ENCODE measurements at regions not wholly inside any gene's neighbourhood (a gene's known extent, or its start where the extent isn't known, plus 50 kb on each side); places are given as distances from the start of the nearest gene placed in this dataset.

DNA sequence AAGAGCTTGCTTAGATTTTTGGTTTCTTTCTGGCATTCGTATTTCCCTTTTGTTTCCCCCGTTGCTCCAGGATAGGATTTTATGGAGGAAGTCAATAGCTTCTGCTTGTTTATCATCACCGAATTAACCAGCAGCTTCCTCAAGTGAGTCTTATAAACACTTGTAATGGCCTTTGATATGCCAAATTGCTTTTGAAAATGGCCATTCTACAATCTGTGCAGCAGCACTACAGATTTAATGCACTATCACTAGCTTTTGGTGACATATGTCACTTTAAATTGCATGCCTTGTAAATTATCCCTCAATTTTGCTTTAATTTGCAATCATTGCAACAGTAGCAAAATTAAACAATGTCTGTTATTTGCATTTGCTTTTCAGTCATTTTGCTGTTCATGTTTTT is 774.7 kb downstream of the METTL4 start:
- no peaks in the 10 kb centered on the region for H3K4me1 Mint-ChIP-seq
- ChIA-PET POLR2A (no interaction called here), CTCF (interaction anchor here (0.8 kb wide), 1 partner anchor 308 kb away, joined by 4 read pairs; no protein-coding TSS in a partner anchor)

DNA sequence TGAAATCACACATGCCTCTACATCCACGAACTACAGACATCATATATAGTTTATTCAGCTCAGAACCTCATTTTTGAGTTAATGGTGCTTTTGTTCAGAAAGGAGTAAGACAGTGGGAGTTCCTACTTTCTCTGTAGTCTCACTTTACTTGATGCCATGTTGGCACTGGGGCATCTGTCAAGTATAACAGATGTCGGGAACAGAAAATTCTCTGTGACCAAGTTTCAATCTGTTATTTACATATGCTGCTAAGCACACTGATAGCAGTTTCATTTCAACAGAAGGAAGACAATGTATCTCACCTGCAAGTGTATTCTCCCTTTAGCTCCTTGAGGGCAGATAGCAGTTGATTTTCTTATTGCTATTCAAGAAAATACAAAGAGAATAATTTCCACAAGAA is 774.1 kb downstream of the METTL4 start:
- POLR2A ChIA-PET: no interaction called here
- no peak overlapping the region for H3K4me3 Mint-ChIP-seq
- CTCF ChIA-PET: no interaction called here
- H3K36me3 Mint-ChIP-seq: peaks cover 3% of the 10 kb centered on the region
- TF ChIP-seq, protein P1, sequence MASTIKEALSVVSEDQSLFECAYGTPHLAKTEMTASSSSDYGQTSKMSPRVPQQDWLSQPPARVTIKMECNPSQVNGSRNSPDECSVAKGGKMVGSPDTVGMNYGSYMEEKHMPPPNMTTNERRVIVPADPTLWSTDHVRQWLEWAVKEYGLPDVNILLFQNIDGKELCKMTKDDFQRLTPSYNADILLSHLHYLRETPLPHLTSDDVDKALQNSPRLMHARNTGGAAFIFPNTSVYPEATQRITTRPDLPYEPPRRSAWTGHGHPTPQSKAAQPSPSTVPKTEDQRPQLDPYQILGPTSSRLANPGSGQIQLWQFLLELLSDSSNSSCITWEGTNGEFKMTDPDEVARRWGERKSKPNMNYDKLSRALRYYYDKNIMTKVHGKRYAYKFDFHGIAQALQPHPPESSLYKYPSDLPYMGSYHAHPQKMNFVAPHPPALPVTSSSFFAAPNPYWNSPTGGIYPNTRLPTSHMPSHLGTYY (CRISPR knock-in tag; IDR thresholded peaks at IDR 0.05): no peak
- TF ChIP-seq HMGA2 (CRISPR knock-in tag; IDR thresholded peaks at IDR 0.05) (no peak), ZNF317 (CRISPR knock-in tag; IDR thresholded peaks at IDR 0.05; ENCODE audit: borderline replicate concordance, low read depth) (no peak), PRRX2 (CRISPR knock-in tag; IDR thresholded peaks at IDR 0.05) (no peak), NFE2L1 (CRISPR knock-in tag; IDR thresholded peaks at IDR 0.05) (no peak), MXD4 (CRISPR knock-in tag; IDR thresholded peaks at IDR 0.05; ENCODE audit: borderline replicate concordance) (no peak), TCF7 (CRISPR knock-in tag; IDR thresholded peaks at IDR 0.05; ENCODE audit: low read depth) (no peak), TP53 (CRISPR knock-in tag; IDR thresholded peaks at IDR 0.05) (no peak), ZNF671 (CRISPR knock-in tag; IDR thresholded peaks at IDR 0.05) (no peak), TEAD4 (CRISPR knock-in tag; IDR thresholded peaks at IDR 0.05) (no peak), ELF4 (CRISPR knock-in tag; IDR thresholded peaks at IDR 0.05; ENCODE audit: low read depth) (no peak), ZBTB21 (CRISPR knock-in tag; IDR thresholded peaks at IDR 0.05; ENCODE audit: borderline replicate concordance) (no peak)
- TF ChIP-seq, protein P2, sequence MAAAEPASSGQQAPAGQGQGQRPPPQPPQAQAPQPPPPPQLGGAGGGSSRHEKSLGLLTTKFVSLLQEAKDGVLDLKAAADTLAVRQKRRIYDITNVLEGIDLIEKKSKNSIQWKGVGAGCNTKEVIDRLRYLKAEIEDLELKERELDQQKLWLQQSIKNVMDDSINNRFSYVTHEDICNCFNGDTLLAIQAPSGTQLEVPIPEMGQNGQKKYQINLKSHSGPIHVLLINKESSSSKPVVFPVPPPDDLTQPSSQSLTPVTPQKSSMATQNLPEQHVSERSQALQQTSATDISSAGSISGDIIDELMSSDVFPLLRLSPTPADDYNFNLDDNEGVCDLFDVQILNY (CRISPR knock-in tag; IDR thresholded peaks at IDR 0.05): no peak
- TF ChIP-seq, protein P3, sequence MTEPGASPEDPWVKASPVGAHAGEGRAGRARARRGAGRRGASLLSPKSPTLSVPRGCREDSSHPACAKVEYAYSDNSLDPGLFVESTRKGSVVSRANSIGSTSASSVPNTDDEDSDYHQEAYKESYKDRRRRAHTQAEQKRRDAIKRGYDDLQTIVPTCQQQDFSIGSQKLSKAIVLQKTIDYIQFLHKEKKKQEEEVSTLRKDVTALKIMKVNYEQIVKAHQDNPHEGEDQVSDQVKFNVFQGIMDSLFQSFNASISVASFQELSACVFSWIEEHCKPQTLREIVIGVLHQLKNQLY (CRISPR knock-in tag; IDR thresholded peaks at IDR 0.05): no peak
- TF ChIP-seq, protein P4, sequence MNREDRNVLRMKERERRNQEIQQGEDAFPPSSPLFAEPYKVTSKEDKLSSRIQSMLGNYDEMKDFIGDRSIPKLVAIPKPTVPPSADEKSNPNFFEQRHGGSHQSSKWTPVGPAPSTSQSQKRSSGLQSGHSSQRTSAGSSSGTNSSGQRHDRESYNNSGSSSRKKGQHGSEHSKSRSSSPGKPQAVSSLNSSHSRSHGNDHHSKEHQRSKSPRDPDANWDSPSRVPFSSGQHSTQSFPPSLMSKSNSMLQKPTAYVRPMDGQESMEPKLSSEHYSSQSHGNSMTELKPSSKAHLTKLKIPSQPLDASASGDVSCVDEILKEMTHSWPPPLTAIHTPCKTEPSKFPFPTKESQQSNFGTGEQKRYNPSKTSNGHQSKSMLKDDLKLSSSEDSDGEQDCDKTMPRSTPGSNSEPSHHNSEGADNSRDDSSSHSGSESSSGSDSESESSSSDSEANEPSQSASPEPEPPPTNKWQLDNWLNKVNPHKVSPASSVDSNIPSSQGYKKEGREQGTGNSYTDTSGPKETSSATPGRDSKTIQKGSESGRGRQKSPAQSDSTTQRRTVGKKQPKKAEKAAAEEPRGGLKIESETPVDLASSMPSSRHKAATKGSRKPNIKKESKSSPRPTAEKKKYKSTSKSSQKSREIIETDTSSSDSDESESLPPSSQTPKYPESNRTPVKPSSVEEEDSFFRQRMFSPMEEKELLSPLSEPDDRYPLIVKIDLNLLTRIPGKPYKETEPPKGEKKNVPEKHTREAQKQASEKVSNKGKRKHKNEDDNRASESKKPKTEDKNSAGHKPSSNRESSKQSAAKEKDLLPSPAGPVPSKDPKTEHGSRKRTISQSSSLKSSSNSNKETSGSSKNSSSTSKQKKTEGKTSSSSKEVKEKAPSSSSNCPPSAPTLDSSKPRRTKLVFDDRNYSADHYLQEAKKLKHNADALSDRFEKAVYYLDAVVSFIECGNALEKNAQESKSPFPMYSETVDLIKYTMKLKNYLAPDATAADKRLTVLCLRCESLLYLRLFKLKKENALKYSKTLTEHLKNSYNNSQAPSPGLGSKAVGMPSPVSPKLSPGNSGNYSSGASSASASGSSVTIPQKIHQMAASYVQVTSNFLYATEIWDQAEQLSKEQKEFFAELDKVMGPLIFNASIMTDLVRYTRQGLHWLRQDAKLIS (CRISPR knock-in tag; IDR thresholded peaks at IDR 0.05; ENCODE audit: borderline replicate concordance): no peak
- TF ChIP-seq, protein P5, sequence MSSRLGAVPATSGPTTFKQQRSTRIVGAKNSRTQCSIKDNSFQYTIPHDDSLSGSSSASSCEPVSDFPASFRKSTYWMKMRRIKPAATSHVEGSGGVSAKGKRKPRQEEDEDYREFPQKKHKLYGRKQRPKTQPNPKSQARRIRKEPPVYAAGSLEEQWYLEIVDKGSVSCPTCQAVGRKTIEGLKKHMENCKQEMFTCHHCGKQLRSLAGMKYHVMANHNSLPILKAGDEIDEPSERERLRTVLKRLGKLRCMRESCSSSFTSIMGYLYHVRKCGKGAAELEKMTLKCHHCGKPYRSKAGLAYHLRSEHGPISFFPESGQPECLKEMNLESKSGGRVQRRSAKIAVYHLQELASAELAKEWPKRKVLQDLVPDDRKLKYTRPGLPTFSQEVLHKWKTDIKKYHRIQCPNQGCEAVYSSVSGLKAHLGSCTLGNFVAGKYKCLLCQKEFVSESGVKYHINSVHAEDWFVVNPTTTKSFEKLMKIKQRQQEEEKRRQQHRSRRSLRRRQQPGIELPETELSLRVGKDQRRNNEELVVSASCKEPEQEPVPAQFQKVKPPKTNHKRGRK (CRISPR knock-in tag; IDR thresholded peaks at IDR 0.05; ENCODE audit: borderline replicate concordance): no peak
- no peak overlapping the region for H3K27ac Mint-ChIP-seq
- H3K4me1 Mint-ChIP-seq: no peaks in the 10 kb centered on the region
- H3K9me3 Mint-ChIP-seq: peaks cover 19% of the 10 kb centered on the region
- no peaks in the 10 kb centered on the region for H3K27me3 Mint-ChIP-seq (ENCODE audit: low read depth)
- DNase-seq (ENCODE audit: low spot score) (no peak), ATAC-seq (no peak)

More for the DNA sequence above, 774.7 kb downstream of the METTL4 start:
- ATAC-seq (no peak), DNase-seq (ENCODE audit: low spot score) (no peak)
- H3K9me3 Mint-ChIP-seq: peaks cover 19% of the 10 kb centered on the region
- H3K27me3 Mint-ChIP-seq (ENCODE audit: low read depth): no peaks in the 10 kb centered on the region
- H3K27ac Mint-ChIP-seq: no peak overlapping the region
- H3K36me3 Mint-ChIP-seq: peaks cover 3% of the 10 kb centered on the region
- no peak for TF ChIP-seq MXD4 (CRISPR knock-in tag; IDR thresholded peaks at IDR 0.05; ENCODE audit: borderline replicate concordance)
- TF ChIP-seq ELF4 (CRISPR knock-in tag; IDR thresholded peaks at IDR 0.05; ENCODE audit: low read depth): no peak
- TF ChIP-seq TEAD4 (CRISPR knock-in tag; IDR thresholded peaks at IDR 0.05): no peak
- TF ChIP-seq RORB (CRISPR knock-in tag; IDR thresholded peaks at IDR 0.05): no peak
- TF ChIP-seq, protein P6, sequence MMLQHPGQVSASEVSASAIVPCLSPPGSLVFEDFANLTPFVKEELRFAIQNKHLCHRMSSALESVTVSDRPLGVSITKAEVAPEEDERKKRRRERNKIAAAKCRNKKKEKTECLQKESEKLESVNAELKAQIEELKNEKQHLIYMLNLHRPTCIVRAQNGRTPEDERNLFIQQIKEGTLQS (CRISPR knock-in tag; conservative IDR thresholded peaks at IDR 0.05): no peak
- TF ChIP-seq EMX1 (CRISPR knock-in tag; IDR thresholded peaks at IDR 0.05): no peak
- TF ChIP-seq, protein P7, sequence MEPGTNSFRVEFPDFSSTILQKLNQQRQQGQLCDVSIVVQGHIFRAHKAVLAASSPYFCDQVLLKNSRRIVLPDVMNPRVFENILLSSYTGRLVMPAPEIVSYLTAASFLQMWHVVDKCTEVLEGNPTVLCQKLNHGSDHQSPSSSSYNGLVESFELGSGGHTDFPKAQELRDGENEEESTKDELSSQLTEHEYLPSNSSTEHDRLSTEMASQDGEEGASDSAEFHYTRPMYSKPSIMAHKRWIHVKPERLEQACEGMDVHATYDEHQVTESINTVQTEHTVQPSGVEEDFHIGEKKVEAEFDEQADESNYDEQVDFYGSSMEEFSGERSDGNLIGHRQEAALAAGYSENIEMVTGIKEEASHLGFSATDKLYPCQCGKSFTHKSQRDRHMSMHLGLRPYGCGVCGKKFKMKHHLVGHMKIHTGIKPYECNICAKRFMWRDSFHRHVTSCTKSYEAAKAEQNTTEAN (CRISPR knock-in tag; IDR thresholded peaks at IDR 0.05): no peak
- TF ChIP-seq NR2C2 (CRISPR knock-in tag; IDR thresholded peaks at IDR 0.05): no peak
- TF ChIP-seq GABPB1 (CRISPR knock-in tag; IDR thresholded peaks at IDR 0.05): no peak
- H3K4me3 Mint-ChIP-seq: no peak overlapping the region

All from WTC11 (cell line).